IMR-90 (cell line): ENCODE measurements at regions not wholly inside any gene's neighbourhood (a gene's known extent, or its start where the extent isn't known, plus 50 kb on each side); places are given as distances from the start of the nearest gene placed in this dataset.

Experiments
- ATAC-seq: fragments of 200-7000 bp; cut with Tn5 transposase; 2 replicates; pipeline ENCODE4 v1.9.1; 2020; ENCODE audit warnings: low read depth, mild to moderate bottlenecking, moderate library complexity
- BruUV-seq: library from RNA; stranded (reverse); fragments of 400-500 nt; replicated peaks from 2 replicates; lab custom pipeline; 2021; lab: Mats Ljungman, UMichigan
- CTCF ChIA-PET: fragments of 300-600 bp; formaldehyde crosslinking; extraction: SDS; loops from one replicate; lab custom pipeline; 2021; ENCODE audit warnings: antibody characterized with exemption; lab: Yijun Ruan, JAX
- POLR2A ChIA-PET: fragments of 300-600 bp; sonication (Branson Sonifier 250); formaldehyde crosslinking; loops from one replicate; lab custom pipeline; 2022; ENCODE audit warnings: antibody characterized with exemption; ENCODE audit not compliant: unreplicated experiment; lab: Charles Lee
- DNase-seq: peaks from one replicate; pipeline ENCODE4 v3.0.0; 2013
- H2AFZ ChIP-seq: replicated peaks from 2 replicates; pipeline ENCODE3; 2013; ENCODE audit warnings: low read length, mild to moderate bottlenecking; ENCODE audit not compliant: poor library complexity
- H2AK5ac ChIP-seq: 2 replicates; pipeline ENCODE4 v1.6.1; 2013; ENCODE audit warnings: low read depth, low read length, inconsistent platforms
- H2AK9ac ChIP-seq: replicated peaks from 2 replicates; pipeline ENCODE3; 2013; ENCODE audit warnings: mild to moderate bottlenecking, low read depth, low read length, moderate library complexity; ENCODE audit not compliant: poor library complexity
- H2BK120ac ChIP-seq: 2 replicates; pipeline ENCODE4 v1.6.1; 2013; ENCODE audit warnings: low read depth, low read length, inconsistent platforms
- H2BK15ac ChIP-seq: 3 replicates; pipeline ENCODE4 v1.6.1; 2013; ENCODE audit warnings: low read depth, low read length, inconsistent platforms
- H2BK20ac ChIP-seq: 2 replicates; pipeline ENCODE4 v1.6.1; 2013; ENCODE audit warnings: low read depth, mild to moderate bottlenecking, inconsistent platforms, low read length, moderate library complexity
- H2BK5ac ChIP-seq: 2 replicates; pipeline ENCODE4 v1.6.1; 2013; ENCODE audit warnings: mild to moderate bottlenecking, low read depth, low read length, inconsistent platforms; ENCODE audit not compliant: poor library complexity, severe bottlenecking
- H3K14ac ChIP-seq: replicated peaks from 2 replicates; pipeline ENCODE4 v1.6.1; 2013; ENCODE audit warnings: low read depth, low read length, inconsistent platforms
- H3K18ac ChIP-seq: 2 replicates; pipeline ENCODE4 v1.6.1; 2013; ENCODE audit warnings: low read depth, low read length, control low read depth
- H3K23ac ChIP-seq: 2 replicates; pipeline ENCODE4 v1.6.1; 2013; ENCODE audit warnings: low read depth, low read length, inconsistent platforms
- H3K27ac ChIP-seq: 2 replicates; pipeline ENCODE4 v1.5.1; 2013; ENCODE audit warnings: mild to moderate bottlenecking, control low read depth, low read length; ENCODE audit not compliant: insufficient read depth
- H3K27me3 ChIP-seq: 2 replicates; pipeline ENCODE4 v1.6.1; 2013; ENCODE audit warnings: low read length; ENCODE audit not compliant: control insufficient read depth, insufficient read depth
- H3K36me3 ChIP-seq: 2 replicates; pipeline ENCODE4 v1.6.1; 2013; ENCODE audit warnings: low read length, mixed read lengths; ENCODE audit not compliant: control insufficient read depth, insufficient read depth
- H3K4ac ChIP-seq: 2 replicates; pipeline ENCODE4 v1.6.1; 2013; ENCODE audit warnings: low read depth, low read length, inconsistent platforms
- H3K4me1 ChIP-seq: 2 replicates; pipeline ENCODE4 v1.6.1; 2013; ENCODE audit warnings: low read length, mixed read lengths; ENCODE audit not compliant: control insufficient read depth, insufficient read depth
- H3K4me2 ChIP-seq: 2 replicates; pipeline ENCODE4 v1.6.1; 2013; ENCODE audit warnings: low read depth, mild to moderate bottlenecking, control low read depth, low read length, moderate library complexity
- H3K4me3 ChIP-seq: 2 replicates; pipeline ENCODE4 v1.5.1; 2013; ENCODE audit warnings: low read depth, mild to moderate bottlenecking, control low read depth, low read length, moderate library complexity; ENCODE audit not compliant: insufficient read depth
- H3K56ac ChIP-seq: 2 replicates; pipeline ENCODE4 v1.6.1; 2013; ENCODE audit warnings: low read length, inconsistent platforms; ENCODE audit not compliant: insufficient read depth; ENCODE audit errors: extremely low read depth
- H3K79me1 ChIP-seq, 2 experiments: 2 replicates each; pipeline ENCODE4 v1.6.1; 2013; ENCODE audit warnings: low read length in 2 of 2, inconsistent platforms in 1 of 2, low read depth in 1 of 2
- H3K9ac ChIP-seq: 2 replicates; pipeline ENCODE4 v1.6.1; 2013; ENCODE audit warnings: low read depth, low read length, control low read depth
- H3K9me1 ChIP-seq: 2 replicates; pipeline ENCODE4 v1.6.1; 2013; ENCODE audit warnings: low read length, inconsistent platforms; ENCODE audit not compliant: insufficient read depth
- H3K9me3 ChIP-seq: 2 replicates; pipeline ENCODE4 v1.6.1; 2013; ENCODE audit warnings: low read length; ENCODE audit not compliant: control insufficient read depth, insufficient read depth
- H4K20me1 ChIP-seq: 2 replicates; pipeline ENCODE4 v1.6.1; 2013; ENCODE audit warnings: low read length, inconsistent platforms; ENCODE audit not compliant: insufficient read depth
- H4K5ac ChIP-seq: 2 replicates; pipeline ENCODE4 v1.6.1; 2013; ENCODE audit warnings: mild to moderate bottlenecking, low read depth, low read length, control low read depth
- H4K8ac ChIP-seq, 2 experiments: 2 replicates each; pipeline ENCODE4 v1.6.1; 2013; ENCODE audit warnings: low read depth in 2 of 2, low read length in 2 of 2, control low read depth in 1 of 2, inconsistent platforms in 1 of 2
- H4K91ac ChIP-seq: 2 replicates; pipeline ENCODE4 v1.6.1; 2013; ENCODE audit warnings: low read depth, low read length, inconsistent platforms; ENCODE audit not compliant: insufficient read depth
- BHLHE40 ChIP-seq: fragments of 150-350 bp; IDR thresholded peaks from 2 replicates; pipeline ENCODE4 v1.6.1; 2016; ENCODE audit warnings: mild to moderate bottlenecking, low read depth, low read length
- CEBPB ChIP-seq: IDR thresholded peaks from 2 replicates; pipeline ENCODE4 v1.6.1; 2012; ENCODE audit warnings: low read depth, low read length, improper control_type of control experiment
- CTCF ChIP-seq: conservative IDR thresholded peaks from 2 replicates; pipeline ENCODE4 v1.5.1; 2012; ENCODE audit warnings: mild to moderate bottlenecking, low read depth, low read length, improper control_type of control experiment
- ELK1 ChIP-seq: fragments of 150-350 bp; IDR thresholded peaks from 2 replicates; pipeline ENCODE4 v1.6.1; 2016; ENCODE audit warnings: low read depth, mild to moderate bottlenecking, low read length, moderate library complexity, borderline replicate concordance
- FOS ChIP-seq: fragments of 150-350 bp; IDR thresholded peaks from 2 replicates; pipeline ENCODE4 v1.6.1; 2016; ENCODE audit warnings: low read depth, low read length
- MAFK ChIP-seq: IDR thresholded peaks from 2 replicates; pipeline ENCODE4 v1.6.1; 2012; ENCODE audit warnings: low read depth, low read length, improper control_type of control experiment
- MAZ ChIP-seq: IDR thresholded peaks from 2 replicates; pipeline ENCODE4 v1.6.1; 2012; ENCODE audit warnings: low read depth, mild to moderate bottlenecking, low read length, improper control_type of control experiment, moderate library complexity, borderline replicate concordance
- MXI1 ChIP-seq: IDR thresholded peaks from 2 replicates; pipeline ENCODE4 v1.6.1; 2012; ENCODE audit warnings: low read depth, mild to moderate bottlenecking, low read length, moderate library complexity, borderline replicate concordance
- NFE2L2 ChIP-seq: fragments of 150-350 bp; IDR thresholded peaks from 2 replicates; pipeline ENCODE4 v1.6.1; 2016; ENCODE audit warnings: low read depth, mild to moderate bottlenecking, low read length
- POLR2A ChIP-seq: IDR thresholded peaks from 2 replicates; pipeline ENCODE4 v1.6.1; 2012; ENCODE audit warnings: mild to moderate bottlenecking, low read depth, low read length
- RAD21 ChIP-seq: IDR thresholded peaks from 2 replicates; pipeline ENCODE4 v1.6.1; 2012; ENCODE audit warnings: low read length, improper control_type of control experiment
- RCOR1 ChIP-seq: IDR thresholded peaks from 2 replicates; pipeline ENCODE4 v1.6.1; 2012; ENCODE audit warnings: mild to moderate bottlenecking, low read length, improper control_type of control experiment; ENCODE audit not compliant: insufficient replicate concordance
- RFX5 ChIP-seq: IDR thresholded peaks from 2 replicates; pipeline ENCODE4 v1.8.0; 2012; ENCODE audit warnings: low read depth, mild to moderate bottlenecking, low read length, moderate library complexity
- SMC3 ChIP-seq: fragments of 150-350 bp; IDR thresholded peaks from 2 replicates; pipeline ENCODE4 v1.6.1; 2016; ENCODE audit warnings: low read depth, mild to moderate bottlenecking, antibody characterized with exemption, low read length, moderate library complexity
- USF2 ChIP-seq: fragments of 150-350 bp; IDR thresholded peaks from 2 replicates; pipeline ENCODE4 v1.6.1; 2017; ENCODE audit warnings: mild to moderate bottlenecking, antibody characterized with exemption, low read length, low read depth
- WGBS, 2 experiments: methylation state at CpG; one replicate each; pipeline versions ENCODE4 v1.1.5 to v1.1.7; 2013; ENCODE audit warnings: missing lambda C conversion rate in 2 of 2; ENCODE audit not compliant: insufficient read length in 1 of 2; ENCODE audit errors: extremely low coverage in 2 of 2; 5-methylcytosine and 5-hydroxymethylcytosine counted together
- dilution Hi-C: fragments of 300-500 bp; cut with HindIII; formaldehyde crosslinking; loops from one replicate; pipeline ENCODE4 v1.14.3; 2018; ENCODE audit warnings: low sequenced_read_pairs; ENCODE audit not compliant: unreplicated experiment
- in situ Hi-C: fragments of 300-500 bp; cut with MboI; formaldehyde crosslinking; loops from 3 replicates; pipeline ENCODE4 v1.14.3; 2019; ENCODE audit warnings: low sequenced_read_pairs, inconsistent platforms, mixed read lengths
- intact Hi-C: fragments of 100-400 bp; cut with micrococcal nuclease; formaldehyde crosslinking; loops from 2 replicates; pipeline ENCODE4 v1.10.0; 2022

- in situ Hi-C loops = no loop called here
- no peaks in the 10 kb centered on the region for H3K9me3 ChIP-seq
- no peak overlapping the region for H4K8ac ChIP-seq
- peaks cover 11% of the 10 kb centered on the region for H3K27me3 ChIP-seq
- H2BK5ac ChIP-seq = no peak overlapping the region
- DNase-seq = no peak
- no TSS peak for BruUV-seq
- H4K20me1 ChIP-seq = no peaks in the 10 kb centered on the region
- H3K36me3 ChIP-seq = no peaks in the 10 kb centered on the region
- dilution Hi-C loops = no loop called here
- no peak overlapping the region for H2BK120ac ChIP-seq
- no peaks in the 10 kb centered on the region for H3K79me1 ChIP-seq
- no CpG with 5 or more reads among the region's 2 CpGs for WGBS, 2 experiments
- ChIA-PET CTCF (interaction anchor here (0.9 kb wide), 1 partner anchor 21 kb away, joined by 3 read pairs; no protein-coding TSS in a partner anchor), POLR2A (interaction anchor here (0.6 kb wide), 1 partner anchor 371 kb away, joined by 12 read pairs; no protein-coding TSS in a partner anchor)
- H3K9me1 ChIP-seq = no peaks in the 10 kb centered on the region
- H3K4me1 ChIP-seq = no peaks in the 10 kb centered on the region
- H2AK9ac ChIP-seq = no peak overlapping the region
- H2AK5ac ChIP-seq = no peak overlapping the region
- H2AFZ ChIP-seq = no peak overlapping the region
- H3K4me2 ChIP-seq = no peak overlapping the region
- no peak overlapping the region for H2BK15ac ChIP-seq
- no peak overlapping the region for H3K56ac ChIP-seq
- H2BK20ac ChIP-seq = no peak overlapping the region
- no peak overlapping the region for H4K5ac ChIP-seq
- ATAC-seq = no peak
- no peak overlapping the region for H3K9ac ChIP-seq
- no peak overlapping the region for H3K4ac ChIP-seq
- H3K4me3 ChIP-seq = no peak overlapping the region
- H3K18ac ChIP-seq = no peak overlapping the region
- H3K27ac ChIP-seq = no peak overlapping the region
- intact Hi-C loops = no loop called here
- H4K91ac ChIP-seq = no peak overlapping the region
- H3K23ac ChIP-seq = no peak overlapping the region
- TF ChIP-seq RCOR1 = no peak
- no peak for TF ChIP-seq MAFK
- no peak for TF ChIP-seq USF2
- no peak for TF ChIP-seq SMC3
- no peak for TF ChIP-seq FOS
- TF ChIP-seq CTCF = no peak
- TF ChIP-seq MAZ = no peak
- TF ChIP-seq RAD21 = no peak
- TF ChIP-seq CEBPB = no peak
- no peak for TF ChIP-seq BHLHE40
- TF ChIP-seq MXI1 = no peak
- no peak for TF ChIP-seq POLR2A
- TF ChIP-seq RFX5 = no peak
- no peak for TF ChIP-seq NFE2L2
- no peak for TF ChIP-seq ELK1
- H3K14ac ChIP-seq = no peak overlapping the region
Measured at GRCh38 chr14:53766106-53766505, 190.5 kb downstream of the BMP4 start.
